Liver (tissue), 8 donors: ENCODE measurements at regions not wholly inside any gene's neighbourhood (a gene's known extent, or its start where the extent isn't known, plus 50 kb on each side); places are given as distances from the start of the nearest gene placed in this dataset.

Source experiments
- DNase-seq: peaks from one replicate; pipeline ENCODE4 v3.0.0-alpha.2; 2017; ENCODE audit warnings: low spot score
- H3K27ac ChIP-seq, 2 donors: one replicate each; pipeline ENCODE4 v1.7.0; 2013; ENCODE audit warnings: inconsistent platforms in 2 of 2, low read length in 2 of 2, control low read depth in 1 of 2, low read depth in 1 of 2, mild to moderate bottlenecking in 1 of 2
- H3K27me3 ChIP-seq, 4 donors: one replicate each; pipeline versions ENCODE4 v1.6.1 to v1.7.0; 2013; ENCODE audit warnings: low read length in 3 of 4, inconsistent platforms in 1 of 4, mild to moderate bottlenecking in 1 of 4, moderate library complexity in 1 of 4; ENCODE audit not compliant: control insufficient read depth in 4 of 4, insufficient read depth in 4 of 4
- H3K36me3 ChIP-seq, 4 donors: one replicate each; pipeline versions ENCODE4 v1.6.1 to v1.7.0; 2013; ENCODE audit warnings: low read length in 3 of 4, mild to moderate bottlenecking in 3 of 4, low read depth in 1 of 4, moderate library complexity in 1 of 4; ENCODE audit not compliant: control insufficient read depth in 4 of 4, insufficient read depth in 3 of 4
- H3K4me1 ChIP-seq, 4 donors: one replicate each; pipeline versions ENCODE4 v1.6.1 to v1.7.0; 2013; ENCODE audit warnings: low read length in 3 of 4, mild to moderate bottlenecking in 3 of 4, moderate library complexity in 1 of 4; ENCODE audit not compliant: control insufficient read depth in 4 of 4, insufficient read depth in 4 of 4
- H3K4me3 ChIP-seq, 3 donors: one replicate each; pipeline versions ENCODE4 v1.6.1 to v1.7.0; 2013; ENCODE audit warnings: low read length in 3 of 3, control low read depth in 1 of 3, low read depth in 1 of 3, mild to moderate bottlenecking in 1 of 3
- H3K9ac ChIP-seq, 2 donors: one replicate each; pipeline ENCODE4 v1.7.0; 2013; ENCODE audit warnings: low read length in 2 of 2, mild to moderate bottlenecking in 2 of 2, moderate library complexity in 2 of 2, control low read depth in 1 of 2, low read depth in 1 of 2
- H3K9me3 ChIP-seq, 4 donors: one replicate each; pipeline versions ENCODE4 v1.6.1 to v1.7.0; 2013; ENCODE audit warnings: low read length in 3 of 4; ENCODE audit not compliant: control insufficient read depth in 4 of 4
- CTCF ChIP-seq: fragments of 150-350 bp; IDR thresholded peaks from 2 replicates; pipeline ENCODE4 v1.5.1; 2017; ENCODE audit warnings: improper control_type of control experiment, low read depth, low read length; ENCODE audit not compliant: missing input control
- EGR1 ChIP-seq, 2 donors: IDR thresholded peaks; 2 replicates each; pipeline ENCODE4 v1.6.1; 2016 to 2018; ENCODE audit warnings: antibody characterized with exemption in 2 of 2, low read depth in 2 of 2
- FOXA1 ChIP-seq: IDR thresholded peaks from 2 replicates; pipeline ENCODE4 v1.6.1; 2016; ENCODE audit warnings: antibody characterized with exemption
- FOXA2 ChIP-seq: IDR thresholded peaks from 2 replicates; pipeline ENCODE4 v1.6.1; 2016; ENCODE audit warnings: antibody characterized with exemption
- GABPA ChIP-seq, 2 donors: IDR thresholded peaks in 1 of 2; conservative IDR thresholded peaks in 1 of 2; 2 replicates each; pipeline ENCODE4 v1.6.1; 2016; ENCODE audit warnings: antibody characterized with exemption in 2 of 2, mild to moderate bottlenecking in 1 of 2, moderate library complexity in 1 of 2
- HNF4A ChIP-seq, 2 donors: conservative IDR thresholded peaks; 2 replicates each; pipeline ENCODE4 v1.6.1; 2016; ENCODE audit warnings: antibody characterized with exemption in 2 of 2, mild to moderate bottlenecking in 2 of 2
- HNF4G ChIP-seq: IDR thresholded peaks from 2 replicates; pipeline ENCODE4 v1.6.1; 2016; ENCODE audit warnings: antibody characterized with exemption
- JUND ChIP-seq, 2 donors: IDR thresholded peaks; 2 replicates each; pipeline ENCODE4 v1.6.1; 2016; ENCODE audit warnings: antibody characterized with exemption in 2 of 2
- MAX ChIP-seq: IDR thresholded peaks from 2 replicates; pipeline ENCODE4 v1.6.1; 2016; ENCODE audit warnings: antibody characterized with exemption
- NR2F2 ChIP-seq: IDR thresholded peaks from 2 replicates; pipeline ENCODE4 v1.6.1; 2016; ENCODE audit warnings: antibody characterized with exemption
- RAD21 ChIP-seq, 2 donors: IDR thresholded peaks; 2 replicates each; pipeline ENCODE4 v1.6.1; 2016; ENCODE audit warnings: antibody characterized with exemption in 2 of 2, mild to moderate bottlenecking in 2 of 2
- REST ChIP-seq: IDR thresholded peaks from 2 replicates; pipeline ENCODE4 v1.6.1; 2016; ENCODE audit warnings: antibody characterized with exemption, mild to moderate bottlenecking
- RXRA ChIP-seq, 2 donors: IDR thresholded peaks; 2 replicates each; pipeline ENCODE4 v1.6.1; 2017 to 2018; ENCODE audit warnings: antibody characterized with exemption in 2 of 2, mild to moderate bottlenecking in 1 of 2
- SP1 ChIP-seq: IDR thresholded peaks from 2 replicates; pipeline ENCODE4 v1.6.1; 2018; ENCODE audit warnings: antibody characterized with exemption, mild to moderate bottlenecking
- TAF1 ChIP-seq: conservative IDR thresholded peaks from 2 replicates; pipeline ENCODE4 v1.6.1; 2016; ENCODE audit warnings: antibody characterized with exemption, mild to moderate bottlenecking
- YY1 ChIP-seq: IDR thresholded peaks from 2 replicates; pipeline ENCODE4 v1.6.1; 2016; ENCODE audit warnings: antibody characterized with exemption, mild to moderate bottlenecking
- WGBS: extraction: QIAGEN DNeasy Blood & Tissue Kit; methylation state at CpG from one replicate; pipeline ENCODE4 v1.1.7; 2013; 5-methylcytosine and 5-hydroxymethylcytosine counted together
- TF ChIP-seq, protein P1 (sequence below): IDR thresholded peaks from 2 replicates; pipeline ENCODE4 v1.6.1; 2016; ENCODE audit warnings: antibody characterized with exemption
- TF ChIP-seq, protein P2 (sequence below): IDR thresholded peaks from 2 replicates; pipeline ENCODE4 v1.6.1; 2016; ENCODE audit warnings: antibody characterized with exemption
- donor health status: healthy.
- donor health status: healthy.
- donor health status: healthy.
- donor health status: healthy.
- donor health status: healthy.

GRCh38 chr4:120403296-120403695 lies 336.6 kb upstream of the MAD2L1 start:
- no peaks in the 10 kb centered on the region for H3K36me3 ChIP-seq
- no peak overlapping the region for H3K4me3 ChIP-seq
- no peaks in the 10 kb centered on the region for H3K9me3 ChIP-seq
- H3K27me3 ChIP-seq, result no peaks in the 10 kb centered on the region
- 88% methylated on average over 2 of the region's 2 CpGs for WGBS
- TF ChIP-seq YY1 (no peak), RXRA (IDR thresholded peaks at IDR 0.05) (no peak), RAD21 (IDR thresholded peaks at IDR 0.05) (no peak), NR2F2 (no peak), FOXA2 (no peak), JUND (IDR thresholded peaks at IDR 0.05) (no peak), CTCF (no peak), HNF4A (conservative IDR thresholded peaks at IDR 0.05) (no peak), GABPA (IDR thresholded peaks at IDR 0.05 in 1 of 2, conservative IDR thresholded peaks at IDR 0.05 in 1 of 2) (no peak), TAF1 (no peak), FOXA1 (no peak), REST (no peak), MAX (no peak), EGR1 (IDR thresholded peaks at IDR 0.05; ENCODE audit: low read depth in 2 of 2) (no peak)
- TF ChIP-seq, protein P1, sequence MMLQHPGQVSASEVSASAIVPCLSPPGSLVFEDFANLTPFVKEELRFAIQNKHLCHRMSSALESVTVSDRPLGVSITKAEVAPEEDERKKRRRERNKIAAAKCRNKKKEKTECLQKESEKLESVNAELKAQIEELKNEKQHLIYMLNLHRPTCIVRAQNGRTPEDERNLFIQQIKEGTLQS, result no peak
- H3K4me1 ChIP-seq, result no peaks in the 10 kb centered on the region
- DNase-seq, result no peak
- H3K9ac ChIP-seq, result no peak overlapping the region
- no peak overlapping the region for H3K27ac ChIP-seq

DNA sequence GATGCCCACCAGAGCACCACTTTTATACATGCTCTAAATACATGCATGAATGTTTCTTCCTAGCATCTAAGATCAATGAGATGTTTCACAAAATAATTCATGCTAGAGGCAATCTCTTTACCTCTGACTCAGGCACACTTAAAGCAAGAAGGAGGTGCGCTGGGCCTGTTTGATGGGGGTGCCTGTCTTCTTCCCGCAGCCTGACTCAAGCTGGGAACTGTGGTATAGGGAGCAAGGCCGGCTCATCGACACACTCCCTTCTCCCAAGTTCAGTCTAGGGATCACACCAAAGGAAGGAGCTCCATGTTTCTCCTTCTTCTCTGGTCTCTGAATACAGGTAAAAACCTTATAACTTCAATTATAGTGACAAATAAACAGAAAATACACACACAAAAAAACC lies 333.8 kb upstream of the MAD2L1 start:
- DNase-seq, result no peak
- no peaks in the 10 kb centered on the region for H3K4me1 ChIP-seq
- WGBS, result 88% methylated on average over 4 of the region's 4 CpGs
- H3K9ac ChIP-seq, result no peak overlapping the region
- H3K4me3 ChIP-seq, result no peak overlapping the region
- H3K9me3 ChIP-seq, result no peaks in the 10 kb centered on the region
- H3K27me3 ChIP-seq, result no peaks in the 10 kb centered on the region
- no peak overlapping the region for H3K27ac ChIP-seq
- H3K36me3 ChIP-seq, result no peaks in the 10 kb centered on the region
- no peak for TF ChIP-seq RAD21 (IDR thresholded peaks at IDR 0.05)
- TF ChIP-seq, protein P2, sequence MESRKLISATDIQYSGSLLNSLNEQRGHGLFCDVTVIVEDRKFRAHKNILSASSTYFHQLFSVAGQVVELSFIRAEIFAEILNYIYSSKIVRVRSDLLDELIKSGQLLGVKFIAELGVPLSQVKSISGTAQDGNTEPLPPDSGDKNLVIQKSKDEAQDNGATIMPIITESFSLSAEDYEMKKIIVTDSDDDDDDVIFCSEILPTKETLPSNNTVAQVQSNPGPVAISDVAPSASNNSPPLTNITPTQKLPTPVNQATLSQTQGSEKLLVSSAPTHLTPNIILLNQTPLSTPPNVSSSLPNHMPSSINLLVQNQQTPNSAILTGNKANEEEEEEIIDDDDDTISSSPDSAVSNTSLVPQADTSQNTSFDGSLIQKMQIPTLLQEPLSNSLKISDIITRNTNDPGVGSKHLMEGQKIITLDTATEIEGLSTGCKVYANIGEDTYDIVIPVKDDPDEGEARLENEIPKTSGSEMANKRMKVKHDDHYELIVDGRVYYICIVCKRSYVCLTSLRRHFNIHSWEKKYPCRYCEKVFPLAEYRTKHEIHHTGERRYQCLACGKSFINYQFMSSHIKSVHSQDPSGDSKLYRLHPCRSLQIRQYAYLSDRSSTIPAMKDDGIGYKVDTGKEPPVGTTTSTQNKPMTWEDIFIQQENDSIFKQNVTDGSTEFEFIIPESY, result no peak
- TF ChIP-seq REST, result no peak
- no peak for TF ChIP-seq HNF4G
- no peak for TF ChIP-seq MAX
- no peak for TF ChIP-seq SP1
- no peak for TF ChIP-seq HNF4A (conservative IDR thresholded peaks at IDR 0.05)
- no peak for TF ChIP-seq FOXA2
- no peak for TF ChIP-seq CTCF
- TF ChIP-seq RXRA (IDR thresholded peaks at IDR 0.05), result no peak
- TF ChIP-seq GABPA (IDR thresholded peaks at IDR 0.05 in 1 of 2, conservative IDR thresholded peaks at IDR 0.05 in 1 of 2), result no peak
- no peak for TF ChIP-seq TAF1
- no peak for TF ChIP-seq FOXA1
